ENCODE measurements at regions not wholly inside any gene's neighbourhood (a gene's known extent, or its start where the extent isn't known, plus 50 kb on each side); places are given as distances from the start of the nearest gene placed in this dataset.

- no peak for TF ChIP-seq EZH2 (IDR thresholded peaks at IDR 0.05; ENCODE audit: borderline replicate concordance, low read length)
- TF ChIP-seq CTCF (conservative IDR thresholded peaks at IDR 0.05 in 1 of 2, IDR thresholded peaks at IDR 0.05 in 1 of 2; ENCODE audit: extremely low read depth in 1 of 2, insufficient read depth in 1 of 2, low read depth in 1 of 2, low read length in 2 of 2) = no peak
These were observed 173.3 kb downstream of the SEMA6D start for GRCh38 chr15:47890397-47891150.

Measured in mammary epithelial cell (primary cell).